HCT116 (cell line): ENCODE measurements at regions not wholly inside any gene's neighbourhood (a gene's known extent, or its start where the extent isn't known, plus 50 kb on each side); places are given as distances from the start of the nearest gene placed in this dataset.

Experiments used
- MAX ChIP-seq: IDR thresholded peaks from 2 replicates; pipeline ENCODE4 v1.6.1; 2012
- REST ChIP-seq: IDR thresholded peaks from 2 replicates; pipeline ENCODE4 v1.6.1; 2012; ENCODE audit warnings: low read depth
- SIN3A ChIP-seq: IDR thresholded peaks from 2 replicates; pipeline ENCODE4 v1.6.1; 2012; ENCODE audit warnings: low read depth
- SP1 ChIP-seq: IDR thresholded peaks from 2 replicates; pipeline ENCODE4 v1.6.1; 2012; ENCODE audit warnings: low read depth
- SRF ChIP-seq: IDR thresholded peaks from 2 replicates; pipeline ENCODE4 v1.6.1; 2012; ENCODE audit warnings: low read depth
- TF ChIP-seq, protein P1 (sequence below), 3 experiments: fragments of 200-600 bp in 1 of 3; sonication (generic) in 1 of 3; IDR thresholded peaks in 2 of 3; conservative IDR thresholded peaks in 1 of 3; 2 replicates each; pipeline ENCODE4 v1.5.1; 2012 to 2017; ENCODE audit warnings: low read depth in 2 of 3, low read length in 2 of 3, antibody characterized with exemption in 1 of 3, borderline replicate concordance in 1 of 3, control low read depth in 1 of 3, mild to moderate bottlenecking in 1 of 3, mixed read lengths in 1 of 3, mixed run types in 1 of 3, moderate library complexity in 1 of 3; ENCODE audit not compliant: insufficient read depth in 1 of 3

DNA sequence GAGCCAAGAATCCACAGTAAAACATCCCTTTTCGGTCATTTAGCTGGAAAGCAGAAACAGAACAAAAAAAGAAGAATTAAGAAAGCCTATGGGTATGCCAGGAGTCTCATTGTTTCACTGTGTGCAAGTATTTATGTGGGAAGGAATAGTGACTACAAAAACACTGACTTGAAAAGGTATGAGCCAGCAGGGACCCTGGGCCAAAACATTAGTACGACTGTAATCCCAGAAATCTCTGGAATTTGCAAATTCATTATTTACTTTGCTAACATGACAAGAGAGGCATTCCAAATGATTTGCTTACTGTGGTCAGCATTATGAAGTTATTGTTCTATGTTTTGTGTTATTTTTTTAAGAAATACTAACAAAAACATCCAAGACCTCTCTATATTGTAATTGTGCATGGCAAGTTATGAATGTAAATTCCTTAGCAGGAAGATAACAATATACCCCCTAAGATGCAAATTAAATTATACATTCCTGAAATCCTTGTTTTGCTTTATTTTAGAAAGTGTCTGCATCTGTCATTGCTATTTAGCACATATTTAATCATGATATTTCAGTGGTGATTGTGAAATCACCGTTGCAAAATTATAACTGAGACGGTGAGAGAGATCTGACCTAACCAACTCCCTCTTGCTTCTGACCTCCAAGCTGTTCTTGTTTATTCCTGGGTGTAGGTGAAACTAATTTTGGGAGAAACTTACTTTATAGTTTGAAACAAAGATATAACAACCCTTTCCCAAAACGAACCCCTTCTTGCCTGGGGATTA, 299.2 kb downstream of the ZPLD1 start:
- TF ChIP-seq REST (no peak), SP1 (no peak), SRF (no peak), MAX (no peak), SIN3A (no peak)
- TF ChIP-seq, protein P1, sequence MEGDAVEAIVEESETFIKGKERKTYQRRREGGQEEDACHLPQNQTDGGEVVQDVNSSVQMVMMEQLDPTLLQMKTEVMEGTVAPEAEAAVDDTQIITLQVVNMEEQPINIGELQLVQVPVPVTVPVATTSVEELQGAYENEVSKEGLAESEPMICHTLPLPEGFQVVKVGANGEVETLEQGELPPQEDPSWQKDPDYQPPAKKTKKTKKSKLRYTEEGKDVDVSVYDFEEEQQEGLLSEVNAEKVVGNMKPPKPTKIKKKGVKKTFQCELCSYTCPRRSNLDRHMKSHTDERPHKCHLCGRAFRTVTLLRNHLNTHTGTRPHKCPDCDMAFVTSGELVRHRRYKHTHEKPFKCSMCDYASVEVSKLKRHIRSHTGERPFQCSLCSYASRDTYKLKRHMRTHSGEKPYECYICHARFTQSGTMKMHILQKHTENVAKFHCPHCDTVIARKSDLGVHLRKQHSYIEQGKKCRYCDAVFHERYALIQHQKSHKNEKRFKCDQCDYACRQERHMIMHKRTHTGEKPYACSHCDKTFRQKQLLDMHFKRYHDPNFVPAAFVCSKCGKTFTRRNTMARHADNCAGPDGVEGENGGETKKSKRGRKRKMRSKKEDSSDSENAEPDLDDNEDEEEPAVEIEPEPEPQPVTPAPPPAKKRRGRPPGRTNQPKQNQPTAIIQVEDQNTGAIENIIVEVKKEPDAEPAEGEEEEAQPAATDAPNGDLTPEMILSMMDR (IDR thresholded peaks at IDR 0.05 in 2 of 3, conservative IDR thresholded peaks at IDR 0.05 in 1 of 3; ENCODE audit: borderline replicate concordance in 1 of 3, insufficient read depth in 1 of 3, low read depth in 2 of 3, low read length in 2 of 3): no peak
